H1 (cell line): ENCODE measurements at regions not wholly inside any gene's neighbourhood (a gene's known extent, or its start where the extent isn't known, plus 50 kb on each side); places are given as distances from the start of the nearest gene placed in this dataset.

ENCODE experiments used
- POLR2AphosphoS5 ChIP-seq: IDR thresholded peaks from 2 replicates; pipeline ENCODE4 v1.6.1; 2011; ENCODE audit warnings: low read depth, low read length

GRCh38 chrX:77009691-77010090 lies 437.5 kb upstream of the FGF16 start (continued):
- no peak for TF ChIP-seq POLR2AphosphoS5
- TF ChIP-seq, all 59 proteins: peak for 0
